ENCODE measurements at regions not wholly inside any gene's neighbourhood (a gene's known extent, or its start where the extent isn't known, plus 50 kb on each side); places are given as distances from the start of the nearest gene placed in this dataset.

DNA sequence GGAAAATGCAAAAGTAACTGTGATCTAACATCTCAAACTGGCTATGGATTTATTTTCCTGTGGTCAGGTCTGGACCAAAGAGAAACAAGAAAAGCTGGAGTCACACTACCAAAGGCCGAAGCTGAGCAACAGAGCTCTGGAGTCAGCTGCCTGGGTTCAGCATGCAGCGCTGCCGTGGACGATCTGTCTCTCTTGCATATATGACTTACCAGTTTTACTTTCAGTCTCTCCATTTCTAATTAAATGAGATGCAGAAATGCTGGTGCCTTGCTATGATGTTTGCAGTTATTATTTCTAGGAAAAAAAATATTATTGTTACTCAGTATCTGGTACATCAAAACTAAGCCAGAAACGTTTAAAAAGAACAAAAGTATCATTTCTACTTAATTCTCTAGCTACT, 813.2 kb downstream of the RNF144A start:
- TF ChIP-seq REST (IDR thresholded peaks at IDR 0.05; ENCODE audit: insufficient read depth in 1 of 2, low read depth in 2 of 2, low read length in 2 of 2) = no peak
- TF ChIP-seq TAF1 (IDR thresholded peaks at IDR 0.05; ENCODE audit: borderline replicate concordance, insufficient read depth, low read length) = no peak
- no peak for TF ChIP-seq POLR2AphosphoS5 (IDR thresholded peaks at IDR 0.05; ENCODE audit: low read depth, low read length)
- TF ChIP-seq SIN3A (IDR thresholded peaks at IDR 0.05; ENCODE audit: borderline replicate concordance, insufficient read depth, low read length) = no peak
